ENCODE measurements at regions not wholly inside any gene's neighbourhood (a gene's known extent, or its start where the extent isn't known, plus 50 kb on each side); places are given as distances from the start of the nearest gene placed in this dataset.

- TF ChIP-seq KLF16 (CRISPR knock-in tag; IDR thresholded peaks at IDR 0.05) (no peak), ATF1 (CRISPR knock-in tag; IDR thresholded peaks at IDR 0.05) (no peak), XRCC5 (optimal IDR thresholded peaks at IDR 0.05; ENCODE audit: low read length) (no peak), POLR2A (IDR thresholded peaks at IDR 0.05; ENCODE audit: insufficient read depth in 1 of 2, low read depth in 2 of 2, low read length in 2 of 2) (no peak), ZNF549 (CRISPR knock-in tag; IDR thresholded peaks at IDR 0.05) (no peak), TBP (CRISPR knock-in tag; IDR thresholded peaks at IDR 0.05) (no peak), KLF15 (CRISPR knock-in tag; IDR thresholded peaks at IDR 0.05; ENCODE audit: borderline replicate concordance) (no peak)
Measured at GRCh38 chr6:105642708-105643107, 239.8 kb upstream of the PREP start.
